ENCODE measurements at regions not wholly inside any gene's neighbourhood (a gene's known extent, or its start where the extent isn't known, plus 50 kb on each side); places are given as distances from the start of the nearest gene placed in this dataset.

DNA sequence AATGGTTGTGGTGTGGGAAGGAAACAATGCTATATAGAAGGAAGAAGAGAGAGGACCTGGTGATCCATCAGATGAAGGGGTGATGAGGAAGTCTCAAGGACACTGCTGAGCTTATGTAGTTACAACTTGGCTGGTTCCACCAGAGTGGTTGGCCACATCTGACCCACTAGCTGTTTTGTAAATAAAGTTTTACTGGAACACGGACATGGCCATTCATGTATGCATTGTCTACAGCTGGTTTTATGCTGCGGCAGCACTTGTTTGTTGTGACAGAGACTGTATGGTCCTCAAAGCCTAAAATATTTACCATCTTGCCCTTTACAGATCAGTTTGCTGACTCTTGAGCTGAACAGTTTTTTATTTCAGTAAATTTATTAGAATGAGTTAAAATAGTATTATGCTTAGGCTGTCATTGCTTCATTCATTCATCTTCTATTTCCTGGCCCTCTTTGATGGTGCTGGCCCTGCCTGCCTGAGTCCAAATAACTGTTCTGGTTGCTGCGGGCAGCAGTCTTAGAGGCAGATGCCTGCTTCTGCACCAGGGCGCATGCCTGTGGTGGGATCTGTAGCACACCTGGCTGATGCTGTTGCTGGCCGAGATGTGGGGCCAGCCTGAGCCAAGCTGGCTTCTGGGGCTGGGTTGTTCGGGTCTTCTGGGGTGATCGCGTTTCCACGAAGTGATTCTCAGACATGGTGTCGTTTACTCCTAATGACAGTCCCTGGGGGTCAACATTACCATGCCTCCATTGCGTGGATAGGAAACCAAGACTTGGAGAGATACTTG, 61.4 kb upstream of the WNT4 start:
- TF ChIP-seq EZH2 (IDR thresholded peaks at IDR 0.05) = no peak
- no peak for TF ChIP-seq POLR2AphosphoS5 (IDR thresholded peaks at IDR 0.05; ENCODE audit: borderline replicate concordance, low read depth, low read length)
- no peak for TF ChIP-seq FOXP2 (optimal IDR thresholded peaks at IDR 0.05; ENCODE audit: control extremely low read depth, extremely low read length, insufficient read depth)
